Fibroblast of lung (primary cell): ENCODE measurements at regions not wholly inside any gene's neighbourhood (a gene's known extent, or its start where the extent isn't known, plus 50 kb on each side); places are given as distances from the start of the nearest gene placed in this dataset.

Source experiments
- CTCF ChIP-seq, 2 donors: IDR thresholded peaks in 1 of 2; conservative IDR thresholded peaks in 1 of 2; 1 replicate in 1 of 2; 2 replicates in 1 of 2; pipeline ENCODE4 v1.5.1; 2011 to 2012; ENCODE audit warnings: low read length in 2 of 2, control low read depth in 1 of 2, inconsistent platforms in 1 of 2, low read depth in 1 of 2, mild to moderate bottlenecking in 1 of 2
- EZH2 ChIP-seq: IDR thresholded peaks from 2 replicates; pipeline ENCODE4 v1.5.1; 2012; ENCODE audit warnings: low read length, control low read depth, mild to moderate bottlenecking; ENCODE audit errors: missing control alignments

GRCh38 chr20:39225978-39226377, 263.8 kb downstream of the DHX35 start:
- TF ChIP-seq CTCF (conservative IDR thresholded peaks at IDR 0.05 in 1 of 2, IDR thresholded peaks at IDR 0.05 in 1 of 2; ENCODE audit: low read depth in 1 of 2, low read length in 2 of 2) (no peak), EZH2 (no peak)
